Neural crest cell (in vitro differentiated cells): ENCODE measurements at regions not wholly inside any gene's neighbourhood (a gene's known extent, or its start where the extent isn't known, plus 50 kb on each side); places are given as distances from the start of the nearest gene placed in this dataset.

ENCODE experiments used
- DNase-seq: peaks from one replicate; pipeline ENCODE4 v3.0.0; 2021; ENCODE audit warnings: low read depth, mixed read lengths, low spot score
- H3K27ac Mint-ChIP-seq: one replicate; pipeline ENCODE4 v1.8.0; 2021; ENCODE audit warnings: mild to moderate bottlenecking, mixed read lengths; ENCODE audit not compliant: unreplicated experiment
- H3K27me3 Mint-ChIP-seq: 2 replicates; pipeline ENCODE4 v1.8.0; 2021; ENCODE audit warnings: low read depth, mild to moderate bottlenecking, mixed read lengths
- H3K36me3 Mint-ChIP-seq: 2 replicates; pipeline ENCODE4 v1.8.0; 2021; ENCODE audit warnings: low read depth, mild to moderate bottlenecking, mixed read lengths
- H3K4me1 Mint-ChIP-seq: 2 replicates; pipeline ENCODE4 v1.8.0; 2021; ENCODE audit warnings: mixed read lengths
- H3K4me3 Mint-ChIP-seq: one replicate; pipeline ENCODE4 v1.8.0; 2021; ENCODE audit warnings: mild to moderate bottlenecking, mixed read lengths
- H3K9me3 Mint-ChIP-seq: 2 replicates; pipeline ENCODE4 v1.8.0; 2021; ENCODE audit warnings: mixed read lengths
- CTCF ChIP-seq: fragments of 200-600 bp; sonication (generic); conservative IDR thresholded peaks from 2 replicates; pipeline ENCODE4 v1.5.0; 2021; ENCODE audit warnings: antibody characterized with exemption, mild to moderate bottlenecking

- Mint-ChIP-seq H3K36me3 (no peaks in the 10 kb centered on the region), H3K27me3 (no peaks in the 10 kb centered on the region), H3K4me3 (no peak overlapping the region), H3K9me3 (no peaks in the 10 kb centered on the region), H3K27ac (no peak overlapping the region), H3K4me1 (peaks cover 7% of the 10 kb centered on the region)
- no peak for DNase-seq
- no peak for TF ChIP-seq CTCF
These were observed 995.7 kb downstream of the CDH18 start for GRCh38 chr5:18992264-18992663.

- Mint-ChIP-seq H3K36me3 (no peaks in the 10 kb centered on the region), H3K9me3 (peaks cover 2% of the 10 kb centered on the region), H3K27ac (no peak overlapping the region), H3K27me3 (no peaks in the 10 kb centered on the region), H3K4me1 (no peaks in the 10 kb centered on the region), H3K4me3 (no peak overlapping the region)
- no peak for TF ChIP-seq CTCF
- DNase-seq = no peak
These were observed 988.5 kb downstream of the CDH18 start for GRCh38 chr5:18999478-18999877.

- Mint-ChIP-seq H3K4me1 (no peaks in the 10 kb centered on the region), H3K9me3 (peaks cover 5% of the 10 kb centered on the region), H3K27me3 (no peaks in the 10 kb centered on the region), H3K36me3 (no peaks in the 10 kb centered on the region), H3K4me3 (no peak overlapping the region), H3K27ac (no peak overlapping the region)
- no peak for TF ChIP-seq CTCF
- DNase-seq = no peak
These were observed 986.9 kb downstream of the CDH18 start for GRCh38 chr5:19001054-19001453.

GRCh38 chr5:19001539-19001938 is 986.5 kb downstream of the CDH18 start:
- Mint-ChIP-seq H3K36me3 (no peaks in the 10 kb centered on the region), H3K27ac (no peak overlapping the region), H3K9me3 (peaks cover 5% of the 10 kb centered on the region), H3K4me1 (no peaks in the 10 kb centered on the region), H3K4me3 (no peak overlapping the region), H3K27me3 (no peaks in the 10 kb centered on the region)
- no peak for TF ChIP-seq CTCF
- no peak for DNase-seq

GRCh38 chr5:19002111-19002510 is 985.9 kb downstream of the CDH18 start:
- H3K27me3 Mint-ChIP-seq = no peaks in the 10 kb centered on the region
- TF ChIP-seq CTCF = no peak
- no peak overlapping the region for H3K4me3 Mint-ChIP-seq
- H3K27ac Mint-ChIP-seq = no peak overlapping the region
- H3K4me1 Mint-ChIP-seq = no peaks in the 10 kb centered on the region
- no peak for DNase-seq
- no peaks in the 10 kb centered on the region for H3K36me3 Mint-ChIP-seq
- peaks cover 5% of the 10 kb centered on the region for H3K9me3 Mint-ChIP-seq

GRCh38 chr5:19018822-19019221 is 969.2 kb downstream of the CDH18 start:
- Mint-ChIP-seq H3K4me3 (no peak overlapping the region), H3K9me3 (no peaks in the 10 kb centered on the region), H3K27ac (peak overlapping the region; percentile 35), H3K4me1 (peaks cover 21% of the 10 kb centered on the region), H3K27me3 (no peaks in the 10 kb centered on the region), H3K36me3 (no peaks in the 10 kb centered on the region)
- no peak for DNase-seq
- TF ChIP-seq CTCF = no peak
